ENCODE measurements at regions not wholly inside any gene's neighbourhood (a gene's known extent, or its start where the extent isn't known, plus 50 kb on each side); places are given as distances from the start of the nearest gene placed in this dataset.

DNA sequence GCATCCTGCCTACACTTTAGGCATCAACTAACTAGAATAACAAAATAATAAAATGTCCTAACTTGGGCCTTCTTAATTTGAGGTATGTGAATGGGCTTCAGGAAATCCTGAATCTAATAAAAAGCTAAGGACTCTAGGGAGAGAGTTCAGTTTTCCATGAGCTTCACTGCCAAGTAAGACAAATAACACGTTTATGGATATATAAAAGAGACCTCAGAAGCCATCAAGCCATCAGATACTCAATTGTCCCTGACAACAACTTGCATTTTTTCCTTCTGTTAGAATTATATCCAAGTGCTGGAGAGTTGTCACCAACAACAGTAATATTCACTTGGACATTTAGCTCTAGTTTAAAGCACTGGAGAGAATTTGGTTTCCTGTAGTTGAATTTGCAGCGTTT is 102.4 kb upstream of the IGSF10 start:
- TF ChIP-seq, protein P1, sequence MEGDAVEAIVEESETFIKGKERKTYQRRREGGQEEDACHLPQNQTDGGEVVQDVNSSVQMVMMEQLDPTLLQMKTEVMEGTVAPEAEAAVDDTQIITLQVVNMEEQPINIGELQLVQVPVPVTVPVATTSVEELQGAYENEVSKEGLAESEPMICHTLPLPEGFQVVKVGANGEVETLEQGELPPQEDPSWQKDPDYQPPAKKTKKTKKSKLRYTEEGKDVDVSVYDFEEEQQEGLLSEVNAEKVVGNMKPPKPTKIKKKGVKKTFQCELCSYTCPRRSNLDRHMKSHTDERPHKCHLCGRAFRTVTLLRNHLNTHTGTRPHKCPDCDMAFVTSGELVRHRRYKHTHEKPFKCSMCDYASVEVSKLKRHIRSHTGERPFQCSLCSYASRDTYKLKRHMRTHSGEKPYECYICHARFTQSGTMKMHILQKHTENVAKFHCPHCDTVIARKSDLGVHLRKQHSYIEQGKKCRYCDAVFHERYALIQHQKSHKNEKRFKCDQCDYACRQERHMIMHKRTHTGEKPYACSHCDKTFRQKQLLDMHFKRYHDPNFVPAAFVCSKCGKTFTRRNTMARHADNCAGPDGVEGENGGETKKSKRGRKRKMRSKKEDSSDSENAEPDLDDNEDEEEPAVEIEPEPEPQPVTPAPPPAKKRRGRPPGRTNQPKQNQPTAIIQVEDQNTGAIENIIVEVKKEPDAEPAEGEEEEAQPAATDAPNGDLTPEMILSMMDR (IDR thresholded peaks at IDR 0.05): no peak
- TF ChIP-seq POLR2AphosphoS5 (IDR thresholded peaks at IDR 0.05) (no peak), EP300 (IDR thresholded peaks at IDR 0.05) (no peak)
